Activated naive CD4-positive, alpha-beta T cell treated with anti-CD3 and anti-CD28 coated beads, Interleukin-2, amount 50 U/mL, for 24 hours (primary cell): ENCODE measurements at regions not wholly inside any gene's neighbourhood (a gene's known extent, or its start where the extent isn't known, plus 50 kb on each side); places are given as distances from the start of the nearest gene placed in this dataset.

Source experiments
- H3K27ac Mint-ChIP-seq: one replicate; pipeline ENCODE4 v1.8.0; 2021; ENCODE audit warnings: mild to moderate bottlenecking, mixed read lengths
- H3K27me3 Mint-ChIP-seq: one replicate; pipeline ENCODE4 v1.8.0; 2021; ENCODE audit warnings: mixed read lengths
- H3K36me3 Mint-ChIP-seq: one replicate; pipeline ENCODE4 v1.8.0; 2021; ENCODE audit warnings: mixed read lengths
- H3K4me1 Mint-ChIP-seq: one replicate; pipeline ENCODE4 v1.8.0; 2021; ENCODE audit warnings: mixed read lengths
- H3K4me3 Mint-ChIP-seq: one replicate; pipeline ENCODE4 v1.8.0; 2021; ENCODE audit warnings: mild to moderate bottlenecking, mixed read lengths
- H3K9me3 Mint-ChIP-seq: one replicate; pipeline ENCODE4 v1.8.0; 2021; ENCODE audit warnings: mixed read lengths

DNA sequence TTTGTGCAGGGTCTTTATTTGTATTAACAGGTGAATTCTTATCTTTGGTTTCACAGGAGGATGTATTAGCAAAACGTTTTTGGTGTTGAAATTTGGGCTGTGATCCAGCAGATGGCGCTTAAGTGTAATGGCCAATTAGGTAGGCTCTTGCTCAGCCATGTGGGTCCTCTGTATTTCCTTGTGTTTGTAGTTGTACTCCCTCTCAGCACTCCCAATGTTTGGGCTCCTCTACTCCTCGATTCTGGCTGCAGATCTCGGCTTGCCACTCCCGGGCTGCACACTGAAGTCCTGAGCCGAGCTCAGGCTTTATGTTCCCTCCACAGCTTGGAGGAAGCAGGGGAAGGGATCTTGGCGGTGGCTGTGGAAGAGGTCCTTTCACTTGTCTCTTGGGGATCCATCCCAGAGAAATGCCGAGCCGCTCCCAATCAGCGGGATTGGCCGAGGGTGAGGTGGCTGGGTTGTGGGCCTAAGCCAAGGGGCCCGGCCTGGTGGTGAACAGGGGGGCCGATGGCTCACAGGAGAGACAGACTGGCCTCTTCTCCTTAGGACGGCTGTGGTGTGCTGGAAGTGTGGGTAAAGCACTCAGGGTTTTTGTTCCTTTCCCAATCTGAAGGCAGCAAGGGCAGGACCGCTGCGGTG is 133.7 kb downstream of the AEBP2 start:
- Mint-ChIP-seq H3K36me3 (peaks cover 11% of the 10 kb centered on the region), H3K27ac (no peak overlapping the region), H3K9me3 (no peaks in the 10 kb centered on the region), H3K4me3 (no peak overlapping the region), H3K27me3 (no peaks in the 10 kb centered on the region), H3K4me1 (no peaks in the 10 kb centered on the region)

DNA sequence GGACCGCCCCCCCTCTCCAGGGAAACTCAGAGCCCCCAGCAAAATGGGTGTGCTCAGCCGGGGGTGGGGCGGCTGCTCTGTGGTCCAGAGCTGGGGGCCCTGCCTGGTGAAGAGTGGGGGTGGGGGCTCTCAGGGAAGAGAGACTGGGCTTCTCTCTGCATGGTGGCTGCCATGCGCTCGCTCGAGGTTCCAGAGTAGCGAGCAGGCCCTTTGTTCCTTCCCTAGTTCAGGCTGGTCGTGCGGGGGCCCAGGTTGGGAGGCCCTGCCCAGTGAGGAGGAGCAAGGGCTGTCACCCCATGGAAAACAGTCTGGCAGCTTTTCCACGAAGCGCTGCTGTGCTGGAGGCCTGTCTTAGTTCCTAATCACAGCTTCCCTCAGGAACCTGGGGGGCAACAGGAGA is 134.6 kb downstream of the AEBP2 start:
- Mint-ChIP-seq H3K27ac (no peak overlapping the region), H3K9me3 (no peaks in the 10 kb centered on the region), H3K4me1 (no peaks in the 10 kb centered on the region), H3K36me3 (peaks cover 11% of the 10 kb centered on the region), H3K4me3 (no peak overlapping the region), H3K27me3 (no peaks in the 10 kb centered on the region)

DNA sequence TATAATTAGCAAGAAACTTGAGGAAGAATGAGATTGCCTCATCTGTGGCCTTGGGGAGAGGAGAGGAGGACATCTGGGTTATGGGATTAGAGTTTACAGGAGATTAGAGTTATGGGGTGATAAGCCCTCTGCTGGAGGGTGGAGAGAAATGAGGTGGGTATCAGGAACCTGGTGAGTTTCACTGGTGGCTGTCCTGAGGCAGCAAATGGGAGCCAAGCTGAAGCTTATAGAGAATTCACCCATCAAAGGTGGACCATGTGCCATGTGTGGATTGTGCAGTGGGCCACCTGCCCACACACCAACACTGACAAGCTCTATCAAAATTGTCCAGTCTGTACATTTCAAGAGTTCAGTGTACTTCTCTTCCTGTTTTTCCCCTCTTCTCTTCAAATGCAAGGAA is 135.3 kb downstream of the AEBP2 start:
- peak overlapping the region; percentile 44 for H3K27ac Mint-ChIP-seq
- H3K4me1 Mint-ChIP-seq: no peaks in the 10 kb centered on the region
- H3K9me3 Mint-ChIP-seq: no peaks in the 10 kb centered on the region
- H3K4me3 Mint-ChIP-seq: no peak overlapping the region
- no peaks in the 10 kb centered on the region for H3K27me3 Mint-ChIP-seq
- peaks cover 13% of the 10 kb centered on the region for H3K36me3 Mint-ChIP-seq

DNA sequence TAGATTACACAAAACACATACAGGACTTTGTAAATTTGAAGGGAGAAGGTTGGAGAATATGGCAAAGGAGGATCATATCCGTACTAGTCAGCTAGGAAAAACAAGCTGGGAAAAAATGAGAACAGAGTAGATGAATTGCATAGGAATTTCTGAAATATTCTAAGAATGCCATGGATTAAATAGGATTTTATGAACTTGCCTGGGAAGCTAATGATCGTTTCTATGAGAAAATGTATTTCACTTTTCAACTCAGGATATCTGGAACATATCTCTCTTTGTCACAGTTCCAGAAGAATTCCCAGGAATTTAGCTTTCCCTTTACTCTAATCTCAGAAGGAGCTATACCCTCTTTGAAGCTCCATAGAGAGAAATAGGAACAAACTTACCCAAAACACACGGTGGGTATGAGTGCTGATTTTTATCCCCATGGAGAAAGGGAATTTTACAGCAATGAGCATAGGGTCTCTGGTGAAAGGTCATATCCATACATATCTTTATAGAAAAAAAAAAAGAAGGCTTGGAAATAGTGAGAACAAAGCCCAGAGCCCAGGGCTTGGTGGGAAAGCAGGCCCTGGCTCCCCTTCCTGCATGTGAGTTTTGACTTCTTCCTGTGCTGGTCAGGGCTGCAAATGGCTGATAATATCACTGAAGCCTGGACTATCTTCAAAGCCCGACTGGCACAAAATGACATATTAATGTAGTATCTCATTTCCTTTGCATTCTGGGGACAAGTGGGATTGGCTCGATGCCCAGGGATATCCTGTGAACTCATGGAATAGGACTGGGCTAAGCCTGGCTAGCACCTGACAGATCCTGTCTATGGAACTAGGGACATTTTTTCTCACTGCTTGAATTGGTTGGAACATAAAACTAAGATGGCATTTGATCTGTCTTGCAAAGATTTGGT is 136.3 kb downstream of the AEBP2 start:
- Mint-ChIP-seq H3K36me3 (peaks cover 20% of the 10 kb centered on the region), H3K27me3 (no peaks in the 10 kb centered on the region), H3K9me3 (peaks cover 4% of the 10 kb centered on the region), H3K4me1 (no peaks in the 10 kb centered on the region), H3K27ac (no peak overlapping the region), H3K4me3 (no peak overlapping the region)

DNA sequence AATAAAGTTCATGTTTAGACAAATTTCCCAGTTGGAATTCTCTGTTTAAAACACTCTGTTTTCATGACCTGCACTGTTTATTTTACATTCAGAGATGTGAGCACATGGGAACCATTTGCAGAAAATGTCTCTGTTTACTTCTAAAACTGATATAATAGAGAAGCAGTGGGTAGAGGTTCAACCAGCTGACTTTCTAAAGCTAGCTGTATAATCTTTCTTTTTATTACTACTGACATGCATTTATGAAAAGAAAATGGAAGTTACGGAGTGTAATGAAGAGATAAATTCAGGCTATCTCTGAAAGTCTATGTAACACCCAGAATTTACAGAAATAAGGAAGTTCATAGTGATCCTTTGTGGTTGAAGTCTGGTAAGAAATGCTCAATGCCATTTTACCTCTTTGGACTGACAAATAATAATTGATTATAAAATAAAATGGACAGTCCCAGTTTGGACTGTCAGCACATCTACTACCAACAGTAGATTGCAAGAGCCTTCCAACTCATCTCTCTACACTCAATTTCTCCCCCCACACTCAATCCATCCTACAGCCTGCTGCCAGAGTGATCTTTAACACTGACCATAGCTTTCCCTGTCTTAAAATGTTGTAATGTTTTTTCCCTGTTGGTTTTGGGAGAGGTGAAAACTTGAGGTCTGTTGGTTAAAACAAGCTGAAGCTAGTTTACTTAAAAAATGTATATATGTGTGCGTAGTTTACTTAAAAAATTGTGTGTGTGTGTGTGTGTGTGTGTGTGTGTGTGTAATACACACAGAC is 137.4 kb downstream of the AEBP2 start:
- Mint-ChIP-seq H3K27me3 (no peaks in the 10 kb centered on the region), H3K4me3 (no peak overlapping the region), H3K9me3 (peaks cover 10% of the 10 kb centered on the region), H3K27ac (no peak overlapping the region), H3K36me3 (peaks cover 20% of the 10 kb centered on the region), H3K4me1 (no peaks in the 10 kb centered on the region)

DNA sequence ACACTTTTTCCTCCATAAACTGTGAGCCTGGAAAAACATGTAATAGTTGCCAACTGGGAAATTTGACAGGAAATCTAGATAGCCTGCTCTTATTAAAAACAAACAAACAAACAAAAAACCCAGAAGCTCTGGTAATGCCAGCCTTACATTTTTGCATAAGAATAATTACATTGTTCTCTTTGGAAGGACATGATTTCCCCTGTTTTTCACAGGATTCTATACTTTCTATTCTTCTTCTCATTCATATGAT is 137.9 kb downstream of the AEBP2 start:
- peaks cover 21% of the 10 kb centered on the region for H3K36me3 Mint-ChIP-seq
- H3K4me1 Mint-ChIP-seq: no peaks in the 10 kb centered on the region
- no peaks in the 10 kb centered on the region for H3K27me3 Mint-ChIP-seq
- peaks cover 12% of the 10 kb centered on the region for H3K9me3 Mint-ChIP-seq
- H3K4me3 Mint-ChIP-seq: no peak overlapping the region
- H3K27ac Mint-ChIP-seq: no peak overlapping the region

DNA sequence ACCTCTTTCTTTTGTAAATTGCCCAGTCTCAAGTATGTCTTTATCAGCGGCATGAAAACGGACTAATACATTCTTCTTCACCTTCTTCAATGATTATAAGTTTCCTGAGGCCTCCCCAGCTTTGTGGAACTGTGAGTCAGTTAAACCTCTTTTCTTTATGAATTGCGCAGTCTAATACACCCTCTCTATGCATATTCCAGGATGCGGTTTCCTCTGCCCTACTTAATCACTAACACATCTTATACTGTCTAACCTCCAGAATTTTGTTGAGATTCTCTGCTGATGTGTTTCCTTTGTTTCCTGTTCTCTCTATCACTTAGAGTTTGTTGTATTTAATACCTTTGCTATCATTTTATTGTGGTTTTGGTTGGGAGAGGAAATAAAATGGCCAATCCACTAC is 145.4 kb downstream of the AEBP2 start:
- H3K4me3 Mint-ChIP-seq: no peak overlapping the region
- H3K27ac Mint-ChIP-seq: no peak overlapping the region
- H3K4me1 Mint-ChIP-seq: no peaks in the 10 kb centered on the region
- no peaks in the 10 kb centered on the region for H3K27me3 Mint-ChIP-seq
- peaks cover 35% of the 10 kb centered on the region for H3K36me3 Mint-ChIP-seq
- peaks cover 31% of the 10 kb centered on the region for H3K9me3 Mint-ChIP-seq

DNA sequence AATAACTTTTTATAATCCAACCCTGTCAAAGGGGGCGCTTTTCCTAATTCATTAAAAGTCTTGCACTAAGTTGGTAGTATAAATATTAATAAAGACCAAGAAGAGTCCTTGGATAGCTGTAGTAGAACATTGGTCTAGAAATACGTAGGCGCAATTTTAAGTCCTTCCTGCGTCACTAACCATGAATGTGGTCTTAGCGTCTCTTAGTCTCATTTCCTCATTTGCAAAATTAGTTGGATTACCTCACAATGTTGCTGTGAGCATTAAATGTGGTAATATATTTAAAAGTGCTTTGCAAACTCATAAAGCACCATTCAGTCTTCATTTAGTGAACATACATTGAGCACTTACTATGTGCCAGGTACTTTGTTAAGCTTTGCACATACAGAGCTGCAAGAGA is 149.7 kb downstream of the AEBP2 start:
- Mint-ChIP-seq H3K27ac (no peak overlapping the region), H3K27me3 (no peaks in the 10 kb centered on the region), H3K9me3 (peaks cover 13% of the 10 kb centered on the region), H3K4me1 (no peaks in the 10 kb centered on the region), H3K36me3 (peaks cover 11% of the 10 kb centered on the region), H3K4me3 (no peak overlapping the region)

DNA sequence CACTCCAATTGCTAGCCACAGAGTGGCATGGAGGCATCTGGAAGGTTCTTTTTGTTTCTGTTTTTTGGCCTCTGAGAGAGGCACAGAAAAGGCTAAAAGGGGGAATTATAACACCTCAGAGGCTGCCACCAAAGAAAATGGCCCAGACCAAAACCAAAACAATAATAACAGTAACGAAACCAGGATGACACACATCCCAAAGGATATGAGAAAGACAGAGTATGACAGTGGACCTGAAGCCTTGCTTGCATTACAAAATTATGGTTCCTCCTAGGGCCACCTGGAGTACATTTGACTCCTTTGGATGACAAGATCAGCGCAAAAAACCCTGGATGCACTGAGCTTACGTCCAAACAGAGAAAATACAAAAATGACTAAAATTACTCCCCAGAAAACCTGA is 152.7 kb downstream of the AEBP2 start:
- Mint-ChIP-seq H3K27me3 (no peaks in the 10 kb centered on the region), H3K36me3 (peaks cover 1% of the 10 kb centered on the region), H3K4me3 (no peak overlapping the region), H3K27ac (no peak overlapping the region), H3K9me3 (peaks cover 2% of the 10 kb centered on the region), H3K4me1 (no peaks in the 10 kb centered on the region)

DNA sequence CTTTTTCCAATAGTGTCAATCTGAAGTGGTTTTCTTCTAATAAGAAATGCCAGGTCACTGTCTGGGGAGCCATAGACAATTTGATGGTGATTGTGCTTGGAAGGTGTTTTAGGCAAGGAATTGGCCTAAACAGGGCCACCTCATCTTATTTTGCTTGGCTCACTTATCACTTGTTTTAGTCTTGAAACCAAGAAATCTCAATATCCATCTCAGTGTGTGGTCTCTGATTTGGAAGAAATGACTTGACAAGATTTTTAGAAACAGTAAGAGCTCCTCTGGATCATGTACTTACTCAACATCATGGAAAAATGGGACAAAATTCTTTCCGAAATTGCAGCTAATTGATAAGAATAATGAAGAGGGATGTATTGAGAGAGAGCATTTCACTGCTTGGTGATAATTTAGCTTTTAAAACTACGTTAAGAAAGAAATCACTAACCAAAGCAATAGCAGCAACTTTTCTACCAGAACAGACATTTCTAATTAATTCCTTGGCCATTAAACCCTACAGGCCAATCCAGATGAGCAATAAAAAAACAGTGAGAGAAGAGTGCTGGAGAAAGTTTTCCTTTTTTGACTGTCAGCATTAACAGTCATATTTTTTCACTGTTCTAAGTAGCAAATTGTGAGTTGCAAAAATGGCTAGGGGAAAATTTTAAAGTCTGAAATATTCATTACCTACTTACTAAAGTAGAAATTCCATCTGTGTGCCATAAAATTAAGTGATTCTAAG is 157.3 kb downstream of the AEBP2 start:
- no peaks in the 10 kb centered on the region for H3K27me3 Mint-ChIP-seq
- H3K36me3 Mint-ChIP-seq: peaks cover 1% of the 10 kb centered on the region
- H3K27ac Mint-ChIP-seq: no peak overlapping the region
- no peaks in the 10 kb centered on the region for H3K9me3 Mint-ChIP-seq
- H3K4me3 Mint-ChIP-seq: no peak overlapping the region
- H3K4me1 Mint-ChIP-seq: no peaks in the 10 kb centered on the region

DNA sequence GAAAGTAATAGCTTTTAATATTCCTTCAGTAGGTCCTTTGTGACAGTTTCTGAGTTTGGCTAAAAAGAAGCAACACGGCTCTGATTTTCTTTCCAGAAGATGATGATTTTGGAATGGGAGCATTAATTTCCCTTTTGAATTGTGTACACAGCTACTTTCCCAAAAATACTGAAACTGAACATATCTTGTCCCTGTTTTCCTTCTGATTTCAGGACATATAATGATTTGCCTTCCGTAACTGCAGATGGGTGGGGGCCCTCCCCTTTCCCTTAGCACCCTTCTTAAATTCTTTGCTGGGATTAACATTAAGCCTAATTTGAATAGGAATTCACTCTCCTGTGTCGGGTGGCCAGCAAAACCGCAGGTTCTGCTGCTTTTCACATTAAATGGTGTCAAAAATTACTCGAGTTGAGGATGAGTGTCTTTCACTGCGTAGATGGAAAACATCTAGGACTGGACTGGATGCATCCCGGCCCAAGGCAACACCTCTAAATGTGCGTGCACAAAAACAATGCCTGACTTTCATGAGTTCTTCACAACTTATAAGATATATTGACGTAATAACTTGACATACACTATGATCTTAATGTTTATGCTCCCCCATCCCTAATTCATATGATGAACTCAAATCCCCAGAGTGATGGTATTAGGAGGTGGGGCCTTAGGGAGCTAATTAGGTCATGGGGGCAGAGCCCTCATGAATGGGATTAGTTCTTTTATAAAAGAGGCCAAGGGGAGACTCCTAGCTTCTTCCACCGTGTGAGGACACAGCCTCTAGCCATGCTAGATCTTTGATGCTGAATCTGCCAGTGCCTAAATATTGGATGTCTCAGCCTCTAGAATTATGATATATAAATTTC is 158.1 kb downstream of the AEBP2 start:
- Mint-ChIP-seq H3K36me3 (peaks cover 1% of the 10 kb centered on the region), H3K4me1 (no peaks in the 10 kb centered on the region), H3K9me3 (no peaks in the 10 kb centered on the region), H3K27me3 (no peaks in the 10 kb centered on the region), H3K4me3 (no peak overlapping the region), H3K27ac (no peak overlapping the region)

DNA sequence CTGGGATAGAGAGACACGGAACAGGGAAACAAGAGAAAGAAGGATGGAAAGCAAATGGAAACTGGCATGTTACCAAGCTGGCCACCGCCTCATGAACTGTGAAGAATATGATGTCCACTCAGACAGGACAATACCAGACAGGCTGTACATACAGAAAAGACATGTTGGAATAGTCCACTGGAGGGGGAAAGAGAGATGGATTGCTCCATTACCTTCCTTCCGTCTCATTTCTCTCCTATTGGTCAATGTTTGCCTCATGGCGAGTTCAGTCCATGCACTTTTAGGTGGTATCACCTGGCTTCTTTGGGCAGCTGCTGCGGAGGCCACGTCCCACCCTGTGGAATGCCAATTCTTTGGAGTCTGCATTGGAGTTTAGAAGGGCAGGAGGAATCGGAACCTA is 166.4 kb downstream of the AEBP2 start:
- Mint-ChIP-seq H3K9me3 (no peaks in the 10 kb centered on the region), H3K4me1 (no peaks in the 10 kb centered on the region), H3K27ac (no peak overlapping the region), H3K27me3 (no peaks in the 10 kb centered on the region), H3K4me3 (no peak overlapping the region), H3K36me3 (peaks cover 6% of the 10 kb centered on the region)

DNA sequence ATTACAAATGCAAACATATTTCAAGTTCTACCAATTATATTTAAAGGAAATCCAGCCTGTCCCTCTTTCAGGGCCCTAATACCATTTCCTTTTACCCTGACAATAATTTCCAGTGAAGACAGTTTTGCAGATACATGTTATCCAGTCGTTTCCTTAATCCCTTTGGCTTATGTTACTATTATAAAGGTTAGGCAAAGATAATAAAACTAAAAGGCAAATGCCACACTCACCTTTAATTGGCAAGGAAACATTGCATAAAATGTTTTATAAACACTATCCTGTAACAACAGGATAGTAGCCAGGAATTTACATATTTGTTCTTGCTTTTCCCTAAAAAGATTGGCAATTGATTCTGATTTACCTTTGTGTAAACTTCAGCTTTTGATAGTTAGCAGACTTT is 168.7 kb downstream of the AEBP2 start:
- H3K27me3 Mint-ChIP-seq: no peaks in the 10 kb centered on the region
- H3K9me3 Mint-ChIP-seq: no peaks in the 10 kb centered on the region
- no peak overlapping the region for H3K4me3 Mint-ChIP-seq

DNA sequence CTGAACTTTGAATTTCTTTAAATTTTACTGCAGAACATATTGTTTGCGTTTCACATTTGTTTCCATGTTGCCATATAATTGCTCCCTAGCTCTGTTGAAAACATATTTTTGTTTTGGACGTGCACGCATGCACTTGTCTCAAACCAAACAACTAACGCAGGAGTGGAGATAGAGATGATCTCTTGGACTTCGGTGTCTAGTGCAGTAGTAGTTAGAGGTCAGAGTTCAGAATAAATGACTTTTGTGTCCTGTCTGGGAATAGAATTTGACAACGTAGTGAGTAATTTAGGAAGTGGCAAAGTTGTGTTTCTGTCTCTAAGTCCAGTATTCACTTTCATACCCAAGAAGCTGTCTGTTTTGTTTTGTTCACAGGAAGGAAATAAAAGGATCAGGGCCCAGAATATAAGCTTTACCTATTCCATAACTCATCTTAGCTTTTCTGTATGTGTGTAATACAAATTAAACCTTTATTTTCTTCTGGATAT is 173.8 kb downstream of the AEBP2 start:
- no peaks in the 10 kb centered on the region for H3K27me3 Mint-ChIP-seq

More for the DNA sequence above, 168.7 kb downstream of the AEBP2 start:
- Mint-ChIP-seq H3K27ac (no peak overlapping the region), H3K4me1 (no peaks in the 10 kb centered on the region), H3K36me3 (peaks cover 11% of the 10 kb centered on the region)

More for the DNA sequence above, 173.8 kb downstream of the AEBP2 start:
- no peak overlapping the region for H3K4me3 Mint-ChIP-seq
- peaks cover 10% of the 10 kb centered on the region for H3K4me1 Mint-ChIP-seq
- H3K9me3 Mint-ChIP-seq: no peaks in the 10 kb centered on the region
- no peak overlapping the region for H3K27ac Mint-ChIP-seq
- peaks cover 5% of the 10 kb centered on the region for H3K36me3 Mint-ChIP-seq
